Adipocyte (in vitro differentiated cells): ENCODE measurements at regions not wholly inside any gene's neighbourhood (a gene's known extent, or its start where the extent isn't known, plus 50 kb on each side); places are given as distances from the start of the nearest gene placed in this dataset.

ENCODE experiments used
- DNase-seq: peaks from one replicate; pipeline ENCODE4 v3.0.0-alpha.2; 2015; ENCODE audit warnings: low read depth
- H3K27me3 ChIP-seq: replicated peaks from 2 replicates; pipeline ENCODE4 v1.7.0; 2013; ENCODE audit warnings: mild to moderate bottlenecking, low read length, moderate library complexity; ENCODE audit not compliant: control insufficient read depth, insufficient read depth
- H3K36me3 ChIP-seq: 2 replicates; pipeline ENCODE4 v1.7.0; 2013; ENCODE audit warnings: low read length, mild to moderate bottlenecking, moderate library complexity; ENCODE audit not compliant: control insufficient read depth, insufficient read depth, severe bottlenecking
- H3K4me1 ChIP-seq: 2 replicates; pipeline ENCODE4 v1.7.0; 2013; ENCODE audit warnings: mild to moderate bottlenecking, low read length, moderate library complexity; ENCODE audit not compliant: control insufficient read depth, insufficient read depth
- H3K4me3 ChIP-seq: 2 replicates; pipeline ENCODE4 v1.7.0; 2013; ENCODE audit warnings: mild to moderate bottlenecking, low read length, moderate library complexity
- H3K9ac ChIP-seq: 2 replicates; pipeline ENCODE4 v1.7.0; 2013; ENCODE audit warnings: mild to moderate bottlenecking, low read length, moderate library complexity
- H3K9me3 ChIP-seq: 2 replicates; pipeline ENCODE4 v1.7.0; 2013; ENCODE audit warnings: mild to moderate bottlenecking, low read length, moderate library complexity; ENCODE audit not compliant: control insufficient read depth

GRCh38 chr5:176181271-176181855 is 56.9 kb upstream of the SIMC1 start:
- Histone ChIP-seq H3K27me3 (peaks cover 15% of the 10 kb centered on the region), H3K9me3 (peaks cover 6% of the 10 kb centered on the region), H3K36me3 (no peaks in the 10 kb centered on the region), H3K9ac (no peak overlapping the region), H3K4me1 (no peaks in the 10 kb centered on the region), H3K4me3 (no peak overlapping the region)
- DNase-seq: no peak

GRCh38 chr5:176183321-176184074 is 54.7 kb upstream of the SIMC1 start:
- Histone ChIP-seq H3K4me3 (no peak overlapping the region), H3K27me3 (peaks cover under 1% of the 10 kb centered on the region), H3K9ac (no peak overlapping the region), H3K4me1 (no peaks in the 10 kb centered on the region), H3K36me3 (no peaks in the 10 kb centered on the region), H3K9me3 (peaks cover 4% of the 10 kb centered on the region)
- DNase-seq: no peak

GRCh38 chr5:176184608-176185132 is 53.6 kb upstream of the SIMC1 start:
- Histone ChIP-seq H3K9ac (no peak overlapping the region), H3K36me3 (no peaks in the 10 kb centered on the region), H3K4me3 (no peak overlapping the region), H3K4me1 (no peaks in the 10 kb centered on the region), H3K9me3 (no peaks in the 10 kb centered on the region), H3K27me3 (no peaks in the 10 kb centered on the region)
- no peak for DNase-seq

- DNase-seq: no peak
- H3K9me3 ChIP-seq: no peaks in the 10 kb centered on the region
- no peaks in the 10 kb centered on the region for H3K36me3 ChIP-seq
- H3K4me3 ChIP-seq: no peak overlapping the region
- no peaks in the 10 kb centered on the region for H3K4me1 ChIP-seq
- H3K9ac ChIP-seq: no peak overlapping the region
- H3K27me3 ChIP-seq: no peaks in the 10 kb centered on the region
Measured at GRCh38 chr5:176185133-176185733, 53.0 kb upstream of the SIMC1 start.

- Histone ChIP-seq H3K9me3 (no peaks in the 10 kb centered on the region), H3K9ac (no peak overlapping the region), H3K4me1 (no peaks in the 10 kb centered on the region), H3K27me3 (no peaks in the 10 kb centered on the region), H3K4me3 (no peak overlapping the region), H3K36me3 (no peaks in the 10 kb centered on the region)
- DNase-seq: no peak
Measured at GRCh38 chr5:176186107-176186506, 52.1 kb upstream of the SIMC1 start.

GRCh38 chr5:176187276-176188062 is 50.8 kb upstream of the SIMC1 start:
- Histone ChIP-seq H3K9ac (no peak overlapping the region), H3K4me3 (no peak overlapping the region), H3K4me1 (no peaks in the 10 kb centered on the region), H3K36me3 (no peaks in the 10 kb centered on the region), H3K9me3 (no peaks in the 10 kb centered on the region), H3K27me3 (peaks cover 2% of the 10 kb centered on the region)
- DNase-seq: no peak

GRCh38 chr5:176188085-176188484 is 50.1 kb upstream of the SIMC1 start:
- no peak for DNase-seq
- H3K4me1 ChIP-seq: no peaks in the 10 kb centered on the region

More at GRCh38 chr5:176188085-176188484, 50.1 kb upstream of the SIMC1 start:
- no peak overlapping the region for H3K4me3 ChIP-seq
- H3K27me3 ChIP-seq: peaks cover 2% of the 10 kb centered on the region
- no peak overlapping the region for H3K9ac ChIP-seq
- no peaks in the 10 kb centered on the region for H3K36me3 ChIP-seq
- H3K9me3 ChIP-seq: no peaks in the 10 kb centered on the region
